ENCODE measurements at regions not wholly inside any gene's neighbourhood (a gene's known extent, or its start where the extent isn't known, plus 50 kb on each side); places are given as distances from the start of the nearest gene placed in this dataset.

GRCh38 chr9:69981686-69982445 is 61.8 kb upstream of the MAMDC2 start:
- TF ChIP-seq, protein P1, sequence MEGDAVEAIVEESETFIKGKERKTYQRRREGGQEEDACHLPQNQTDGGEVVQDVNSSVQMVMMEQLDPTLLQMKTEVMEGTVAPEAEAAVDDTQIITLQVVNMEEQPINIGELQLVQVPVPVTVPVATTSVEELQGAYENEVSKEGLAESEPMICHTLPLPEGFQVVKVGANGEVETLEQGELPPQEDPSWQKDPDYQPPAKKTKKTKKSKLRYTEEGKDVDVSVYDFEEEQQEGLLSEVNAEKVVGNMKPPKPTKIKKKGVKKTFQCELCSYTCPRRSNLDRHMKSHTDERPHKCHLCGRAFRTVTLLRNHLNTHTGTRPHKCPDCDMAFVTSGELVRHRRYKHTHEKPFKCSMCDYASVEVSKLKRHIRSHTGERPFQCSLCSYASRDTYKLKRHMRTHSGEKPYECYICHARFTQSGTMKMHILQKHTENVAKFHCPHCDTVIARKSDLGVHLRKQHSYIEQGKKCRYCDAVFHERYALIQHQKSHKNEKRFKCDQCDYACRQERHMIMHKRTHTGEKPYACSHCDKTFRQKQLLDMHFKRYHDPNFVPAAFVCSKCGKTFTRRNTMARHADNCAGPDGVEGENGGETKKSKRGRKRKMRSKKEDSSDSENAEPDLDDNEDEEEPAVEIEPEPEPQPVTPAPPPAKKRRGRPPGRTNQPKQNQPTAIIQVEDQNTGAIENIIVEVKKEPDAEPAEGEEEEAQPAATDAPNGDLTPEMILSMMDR (conservative IDR thresholded peaks at IDR 0.05; ENCODE audit: low read depth, low read length), result no peak
- DNase-seq (ENCODE audit: low read depth), result peak; percentile 51
- no peak overlapping the region for H3K4me3 ChIP-seq (ENCODE audit: low read depth, low read length)

DNA sequence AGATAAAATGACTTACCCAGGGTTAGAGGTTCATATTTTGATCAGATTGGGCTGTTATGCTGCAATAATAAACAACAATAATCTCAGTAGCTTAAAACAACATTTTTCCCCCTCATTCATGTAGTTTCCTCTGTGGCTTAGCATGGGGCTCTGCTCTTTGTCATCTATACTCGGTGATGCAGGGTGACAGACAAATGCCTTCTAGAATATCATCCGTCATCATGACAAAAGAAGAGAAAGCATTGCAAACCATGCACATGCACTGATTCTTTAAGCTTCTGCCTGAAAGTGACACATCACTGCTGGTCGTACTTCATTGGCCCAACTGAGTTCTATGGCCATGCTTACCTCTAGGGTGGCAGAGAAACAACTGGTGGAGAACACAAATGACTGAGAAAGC is 58.8 kb upstream of the MAMDC2 start:
- no peak overlapping the region for H3K4me3 ChIP-seq (ENCODE audit: low read depth, low read length)
- DNase-seq (ENCODE audit: low read depth), result no peak
- TF ChIP-seq, protein P1 (conservative IDR thresholded peaks at IDR 0.05; ENCODE audit: low read depth, low read length), result no peak

- H3K4me3 ChIP-seq (ENCODE audit: low read depth, low read length), result no peak overlapping the region
- DNase-seq (ENCODE audit: low read depth), result no peak
- TF ChIP-seq, protein P1 (conservative IDR thresholded peaks at IDR 0.05; ENCODE audit: low read depth, low read length), result no peak
Measured at GRCh38 chr9:69985971-69986370, 57.7 kb upstream of the MAMDC2 start.

- H3K4me3 ChIP-seq (ENCODE audit: low read depth, low read length), result no peak overlapping the region
- no peak for DNase-seq (ENCODE audit: low read depth)
- TF ChIP-seq, protein P1 (conservative IDR thresholded peaks at IDR 0.05; ENCODE audit: low read depth, low read length), result no peak
Measured at GRCh38 chr9:69986970-69987369, 56.7 kb upstream of the MAMDC2 start.

DNA sequence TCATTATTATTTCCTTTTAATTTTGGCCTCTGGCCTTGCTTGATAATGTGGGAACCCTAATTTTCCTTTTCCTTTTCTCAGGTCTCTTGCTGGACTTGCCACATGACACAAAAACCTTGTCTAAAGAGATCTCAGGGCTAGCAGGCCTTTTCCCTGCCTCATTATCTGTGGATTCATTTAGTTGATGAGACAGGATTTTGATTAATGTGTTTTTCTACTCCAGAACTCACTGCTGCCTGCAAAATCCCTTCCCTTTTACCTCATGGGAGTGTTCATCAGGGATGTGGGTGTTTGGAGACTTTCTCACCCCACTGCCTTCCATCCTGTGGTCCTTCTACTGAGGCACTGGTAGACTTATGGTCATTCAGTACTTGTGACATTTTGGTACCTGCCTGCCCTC is 56.2 kb upstream of the MAMDC2 start:
- no peak overlapping the region for H3K4me3 ChIP-seq (ENCODE audit: low read depth, low read length)
- TF ChIP-seq, protein P1 (conservative IDR thresholded peaks at IDR 0.05; ENCODE audit: low read depth, low read length), result no peak
- no peak for DNase-seq (ENCODE audit: low read depth)

GRCh38 chr9:69993110-69993509 is 50.5 kb upstream of the MAMDC2 start:
- TF ChIP-seq, protein P1 (conservative IDR thresholded peaks at IDR 0.05; ENCODE audit: low read depth, low read length), result no peak
- no peak for DNase-seq (ENCODE audit: low read depth)
- H3K4me3 ChIP-seq (ENCODE audit: low read depth, low read length), result no peak overlapping the region
